HCT116 (cell line): ENCODE measurements at regions not wholly inside any gene's neighbourhood (a gene's known extent, or its start where the extent isn't known, plus 50 kb on each side); places are given as distances from the start of the nearest gene placed in this dataset.

Source experiments
- ATAC-seq: fragments of 200-7000 bp; cut with Tn5 transposase; 2 replicates; pipeline ENCODE4 v1.9.1; 2020; ENCODE audit warnings: mild to moderate bottlenecking, moderate library complexity
- BruUV-seq: library from RNA; stranded (reverse); fragments of 400-500 nt; replicated peaks from 2 replicates; lab custom pipeline; 2021; lab: Mats Ljungman, UMichigan
- CTCF ChIA-PET: fragments of 300-600 bp; sonication (Branson Sonifier 250); formaldehyde crosslinking; loops from one replicate; lab custom pipeline; 2021; ENCODE audit warnings: antibody characterized with exemption; lab: Charles Lee
- POLR2A ChIA-PET: fragments of 300-600, 350-600 bp; sonication (Branson Sonifier 250); formaldehyde crosslinking; loops from one replicate; lab custom pipeline; 2021; ENCODE audit warnings: antibody characterized with exemption; lab: Charles Lee
- RAD21 ChIA-PET, 2 experiments: fragments of 300-600 bp; sonication (Branson Sonifier 250); formaldehyde crosslinking; loops; one replicate each; lab custom pipeline; 2023; ENCODE audit warnings: low total read pairs in 2 of 2; ENCODE audit not compliant: uncharacterized antibody in 2 of 2, unreplicated experiment in 2 of 2, low non-redundant PET in 1 of 2; lab: Charles Lee
- DNase-seq: peaks from one replicate; pipeline ENCODE4 v3.0.0-alpha.2; 2010; ENCODE audit warnings: low read depth, low spot score
- H2AFZ ChIP-seq: fragments of 200-600 bp; shearing (Covaris generic), sonication (generic); 2 replicates; pipeline ENCODE4 v1.6.1; 2017; ENCODE audit warnings: low read depth, mixed run types, mixed read lengths, antibody characterized with exemption, low read length; ENCODE audit not compliant: poor library complexity, severe bottlenecking
- H3K27ac ChIP-seq: 2 replicates; pipeline ENCODE4 v1.5.1; 2012; ENCODE audit warnings: low read depth, low read length
- H3K27me3 ChIP-seq: fragments of 200-600 bp; sonication (generic); 2 replicates; pipeline ENCODE4 v1.6.1; 2016; ENCODE audit warnings: mixed run types, low read length, mixed read lengths; ENCODE audit not compliant: insufficient read depth
- H3K36me3 ChIP-seq, 2 experiments: fragments of 200-500 bp in 1 of 2; fragments of 200-600 bp in 1 of 2; sonication (Bioruptor generic) in 1 of 2; sonication (generic) in 1 of 2; 2 replicates each; pipeline versions ENCODE4 v1.5.1 to v1.6.1; 2014 to 2016; ENCODE audit warnings: low read length in 2 of 2, inconsistent platforms in 1 of 2, mixed read lengths in 1 of 2, mixed run types in 1 of 2; ENCODE audit not compliant: insufficient read depth in 2 of 2, control insufficient read depth in 1 of 2
- H3K4me1 ChIP-seq, 2 experiments: fragments of 200-600 bp in 1 of 2; sonication (generic) in 1 of 2; 2 replicates each; pipeline versions ENCODE4 v1.5.1 to v1.6.1; 2012 to 2017; ENCODE audit warnings: low read length in 2 of 2, inconsistent platforms in 1 of 2, mild to moderate bottlenecking in 1 of 2, mixed read lengths in 1 of 2, mixed run types in 1 of 2, moderate library complexity in 1 of 2; ENCODE audit not compliant: insufficient read depth in 2 of 2, control insufficient read depth in 1 of 2
- H3K4me2 ChIP-seq: fragments of 200-600 bp; sonication (generic); 2 replicates; pipeline ENCODE4 v1.6.1; 2017; ENCODE audit warnings: mixed run types, low read length, mixed read lengths
- H3K4me3 ChIP-seq, 2 experiments: fragments of 200-600 bp in 1 of 2; sonication (generic) in 1 of 2; replicated peaks in 1 of 2; 2 replicates each; pipeline ENCODE4 v1.5.1; 2011 to 2016; ENCODE audit warnings: low read length in 2 of 2, control low read depth in 1 of 2, low read depth in 1 of 2, mild to moderate bottlenecking in 1 of 2, mixed read lengths in 1 of 2, mixed run types in 1 of 2
- H3K79me2 ChIP-seq: fragments of 200-600 bp; sonication (generic); 2 replicates; pipeline ENCODE4 v1.6.1; 2017; ENCODE audit warnings: mild to moderate bottlenecking, mixed run types, low read length, moderate library complexity, mixed read lengths; ENCODE audit not compliant: insufficient read depth
- H3K9ac ChIP-seq: fragments of 200-600 bp; sonication (generic); 2 replicates; pipeline ENCODE4 v1.6.1; 2016; ENCODE audit warnings: low read length, mixed read lengths
- H3K9me2 ChIP-seq: fragments of 200-600 bp; sonication (generic), shearing (Covaris generic); 2 replicates; pipeline ENCODE4 v1.6.1; 2017; ENCODE audit warnings: mixed run types, mild to moderate bottlenecking, moderate library complexity; ENCODE audit not compliant: insufficient read depth
- H3K9me3 ChIP-seq, 2 experiments: fragments of 200-500 bp in 1 of 2; fragments of 200-600 bp in 1 of 2; sonication (Bioruptor generic) in 1 of 2; sonication (generic) in 1 of 2; 2 replicates each; pipeline ENCODE4 v1.6.1; 2014 to 2017; ENCODE audit warnings: low read length in 2 of 2, mixed read lengths in 2 of 2, inconsistent platforms in 1 of 2, low read depth in 1 of 2, mild to moderate bottlenecking in 1 of 2, mixed run types in 1 of 2, moderate library complexity in 1 of 2; ENCODE audit not compliant: control insufficient read depth in 1 of 2, insufficient read depth in 1 of 2
- H4K20me1 ChIP-seq: fragments of 200-600 bp; sonication (generic), shearing (Covaris generic); 2 replicates; pipeline ENCODE4 v1.6.1; 2017; ENCODE audit warnings: mixed run types, mild to moderate bottlenecking, moderate library complexity; ENCODE audit not compliant: insufficient read depth
- CBX3 ChIP-seq: IDR thresholded peaks from 2 replicates; pipeline ENCODE4 v1.6.1; 2012; ENCODE audit warnings: low read depth
- ELF1 ChIP-seq: IDR thresholded peaks from 2 replicates; pipeline ENCODE4 v1.6.1; 2012; ENCODE audit warnings: low read depth, borderline replicate concordance
- EZH2 ChIP-seq: fragments of 200-600 bp; sonication (generic); IDR thresholded peaks from 2 replicates; pipeline ENCODE4 v1.6.1; 2017; ENCODE audit warnings: antibody characterized with exemption, mixed run types
- POLR2AphosphoS5 ChIP-seq: IDR thresholded peaks from 2 replicates; pipeline ENCODE4 v1.6.1; 2011; ENCODE audit warnings: mild to moderate bottlenecking, low read depth, low read length, moderate library complexity
- RAD21 ChIP-seq: IDR thresholded peaks from 2 replicates; pipeline ENCODE4 v1.6.1; 2012; ENCODE audit warnings: low read depth, mild to moderate bottlenecking
- SIN3A ChIP-seq: IDR thresholded peaks from 2 replicates; pipeline ENCODE4 v1.6.1; 2012; ENCODE audit warnings: low read depth
- SRF ChIP-seq: IDR thresholded peaks from 2 replicates; pipeline ENCODE4 v1.6.1; 2012; ENCODE audit warnings: low read depth
- ZFX ChIP-seq: fragments of 450-650 bp; IDR thresholded peaks from 2 replicates; pipeline ENCODE4 v1.6.1; 2017
- ZNF274 ChIP-seq: fragments of 200-500 bp; sonication (Bioruptor generic); IDR thresholded peaks from 2 replicates; pipeline ENCODE4 v1.6.1; 2014; ENCODE audit warnings: mild to moderate bottlenecking, low read depth, low read length, inconsistent platforms
- intact Hi-C: fragments of 100-400 bp; cut with micrococcal nuclease; formaldehyde crosslinking; loops from 2 replicates; pipeline ENCODE4 v1.10.0; 2022

GRCh38 chrX:84747516-84747915 lies 245.3 kb upstream of the HDX start:
- H4K20me1 ChIP-seq = no peaks in the 10 kb centered on the region
- H3K9ac ChIP-seq = no peak overlapping the region
- H3K36me3 ChIP-seq = no peaks in the 10 kb centered on the region
- TF ChIP-seq POLR2AphosphoS5 (no peak), RAD21 (no peak), CBX3 (no peak), ELF1 (no peak), ZNF274 (no peak), EZH2 (no peak), ZFX (no peak)
- no peaks in the 10 kb centered on the region for H3K9me3 ChIP-seq
- no peak overlapping the region for H3K4me2 ChIP-seq
- intact Hi-C loops = no loop called here
- H3K9me2 ChIP-seq = no peaks in the 10 kb centered on the region
- CTCF ChIA-PET = no interaction called here
- H2AFZ ChIP-seq = no peak overlapping the region
- POLR2A ChIA-PET = no interaction called here
- H3K79me2 ChIP-seq = no peaks in the 10 kb centered on the region
- H3K27ac ChIP-seq = no peak overlapping the region
- RAD21 ChIA-PET = no interaction called here
- H3K4me1 ChIP-seq = no peaks in the 10 kb centered on the region
- no TSS peak for BruUV-seq
- ATAC-seq (no peak), DNase-seq (no peak)
- H3K4me3 ChIP-seq = no peak overlapping the region
- no peaks in the 10 kb centered on the region for H3K27me3 ChIP-seq

- H3K4me1 ChIP-seq = no peaks in the 10 kb centered on the region
- H3K4me3 ChIP-seq = no peak overlapping the region
- intact Hi-C loops = no loop called here
- no peaks in the 10 kb centered on the region for H4K20me1 ChIP-seq
- no peak overlapping the region for H3K27ac ChIP-seq
- no peaks in the 10 kb centered on the region for H3K9me3 ChIP-seq
- H3K9ac ChIP-seq = no peak overlapping the region
- H2AFZ ChIP-seq = no peak overlapping the region
- no peaks in the 10 kb centered on the region for H3K9me2 ChIP-seq
- no peaks in the 10 kb centered on the region for H3K27me3 ChIP-seq
- CTCF ChIA-PET = no interaction called here
- no TSS peak for BruUV-seq
- no peak for TF ChIP-seq ZFX
- TF ChIP-seq SRF = no peak
- TF ChIP-seq CBX3 = no peak
- TF ChIP-seq SIN3A = no peak
- TF ChIP-seq, all 23 proteins: peak for 0
- POLR2A ChIA-PET = no interaction called here
- RAD21 ChIA-PET = no interaction called here
- DNase-seq (no peak), ATAC-seq (no peak)
- H3K79me2 ChIP-seq = no peaks in the 10 kb centered on the region
- H3K36me3 ChIP-seq = no peaks in the 10 kb centered on the region
- H3K4me2 ChIP-seq = no peak overlapping the region
Observed at GRCh38 chrX:84748965-84749656, 246.9 kb upstream of the HDX start.
